ENCODE measurements at regions not wholly inside any gene's neighbourhood (a gene's known extent, or its start where the extent isn't known, plus 50 kb on each side); places are given as distances from the start of the nearest gene placed in this dataset.

DNA sequence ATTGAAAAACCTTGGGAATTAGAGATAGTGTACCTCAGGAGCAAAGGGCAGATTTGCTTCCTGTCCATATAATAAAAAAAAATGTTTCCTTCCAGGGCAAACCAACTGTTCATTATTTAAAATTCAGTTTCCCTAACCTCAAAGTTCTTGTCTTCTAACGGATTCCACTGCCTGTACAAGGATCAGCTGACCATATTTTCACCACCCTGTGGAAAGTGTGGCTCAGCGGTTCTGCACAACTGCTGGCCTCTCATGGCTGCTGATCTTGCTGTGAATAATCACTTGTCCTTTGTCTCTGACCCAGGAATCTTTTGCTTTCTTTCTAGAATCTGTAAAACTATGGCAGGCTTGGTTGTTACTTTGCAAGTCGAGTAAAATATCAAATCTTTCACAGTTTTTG is 1732.5 kb upstream of the RAG2 start:
- 19% methylated on average over 2 of the region's 3 CpGs for WGBS (ENCODE audit: insufficient coverage)
- DNase-seq (no peak), ATAC-seq (replicated peaks in 1 of 4) (no peak)
- Histone ChIP-seq H3K4me1 (ENCODE audit: control insufficient read depth in 1 of 2, extremely low read depth in 1 of 2, insufficient read depth in 2 of 2, low read length in 2 of 2) (no peaks in the 10 kb centered on the region), H3K9me3 (no peaks in the 10 kb centered on the region), H3K27ac (ENCODE audit: low read length) (no peak overlapping the region), H3K27me3 (replicated peaks in 1 of 2; ENCODE audit: control insufficient read depth in 2 of 2, extremely low read depth in 1 of 2, insufficient read depth in 2 of 2, low read length in 1 of 2) (no peaks in the 10 kb centered on the region), H3K36me3 (ENCODE audit: control insufficient read depth in 2 of 2, extremely low read depth in 1 of 2, insufficient read depth in 1 of 2, low read length in 1 of 2) (no peaks in the 10 kb centered on the region), H3K4me3 (ENCODE audit: control insufficient read depth in 1 of 2, extremely low read depth in 1 of 2, low read length in 1 of 2) (no peak overlapping the region)
- Mint-ChIP-seq H3K27ac (no peak overlapping the region), H3K36me3 (no peaks in the 10 kb centered on the region), H3K9me3 (peaks cover 6 to 33% (median 29%) of the 10 kb centered on the region in 3 donors), H3K4me1 (no peaks in the 10 kb centered on the region), H3K27me3 (no peaks in the 10 kb centered on the region), H3K4me3 (no peak overlapping the region)
- POLR2A ChIA-PET: no interaction called here
- CTCF ChIA-PET: no interaction called here

GRCh38 chr11:38323961-38324761 is 1726.1 kb upstream of the RAG2 start:
- ATAC-seq (replicated peaks in 1 of 4) (no peak), DNase-seq (no peak)
- Histone ChIP-seq H3K9me3 (no peaks in the 10 kb centered on the region), H3K4me1 (ENCODE audit: control insufficient read depth in 1 of 2, extremely low read depth in 1 of 2, insufficient read depth in 2 of 2, low read length in 2 of 2) (no peaks in the 10 kb centered on the region), H3K27ac (ENCODE audit: low read length) (no peak overlapping the region), H3K27me3 (replicated peaks in 1 of 2; ENCODE audit: control insufficient read depth in 2 of 2, extremely low read depth in 1 of 2, insufficient read depth in 2 of 2, low read length in 1 of 2) (no peaks in the 10 kb centered on the region), H3K4me3 (ENCODE audit: control insufficient read depth in 1 of 2, extremely low read depth in 1 of 2, low read length in 1 of 2) (no peak overlapping the region), H3K36me3 (ENCODE audit: control insufficient read depth in 2 of 2, extremely low read depth in 1 of 2, insufficient read depth in 1 of 2, low read length in 1 of 2) (no peaks in the 10 kb centered on the region)
- H3K36me3 Mint-ChIP-seq: no peaks in the 10 kb centered on the region
- no peak overlapping the region for H3K4me3 Mint-ChIP-seq
- ChIA-PET POLR2A (no interaction called here), CTCF (no interaction called here)
- peaks cover 15 to 37% (median 31%) of the 10 kb centered on the region in 3 donors for H3K9me3 Mint-ChIP-seq
- no peaks in the 10 kb centered on the region for H3K27me3 Mint-ChIP-seq
- 0% methylated on average over 1 of the region's 3 CpGs for WGBS (ENCODE audit: insufficient coverage)
- no peak overlapping the region for H3K27ac Mint-ChIP-seq
- H3K4me1 Mint-ChIP-seq: no peaks in the 10 kb centered on the region

- WGBS (ENCODE audit: insufficient coverage): 100% methylated on average over 1 of the region's 1 CpG
- no peak for DNase-seq
- Histone ChIP-seq H3K9me3 (no peaks in the 10 kb centered on the region), H3K27me3 (replicated peaks in 1 of 2; ENCODE audit: control insufficient read depth in 2 of 2, extremely low read depth in 1 of 2, insufficient read depth in 2 of 2, low read length in 1 of 2) (no peaks in the 10 kb centered on the region), H3K27ac (ENCODE audit: low read length) (no peak overlapping the region), H3K36me3 (ENCODE audit: control insufficient read depth in 2 of 2, extremely low read depth in 1 of 2, insufficient read depth in 1 of 2, low read length in 1 of 2) (no peaks in the 10 kb centered on the region), H3K4me1 (ENCODE audit: control insufficient read depth in 1 of 2, extremely low read depth in 1 of 2, insufficient read depth in 2 of 2, low read length in 2 of 2) (no peaks in the 10 kb centered on the region), H3K4me3 (ENCODE audit: control insufficient read depth in 1 of 2, extremely low read depth in 1 of 2, low read length in 1 of 2) (no peak overlapping the region)
- no peak for ATAC-seq (replicated peaks in 1 of 4)
- no peaks in the 10 kb centered on the region for H3K4me1 Mint-ChIP-seq
- H3K9me3 Mint-ChIP-seq: peaks cover 5 to 21% (median 19%) of the 10 kb centered on the region in 3 donors
- H3K27me3 Mint-ChIP-seq: no peaks in the 10 kb centered on the region
- H3K36me3 Mint-ChIP-seq: no peaks in the 10 kb centered on the region
- H3K27ac Mint-ChIP-seq: no peak overlapping the region
- no peak overlapping the region for H3K4me3 Mint-ChIP-seq
- ChIA-PET POLR2A (no interaction called here), CTCF (no interaction called here)
Observed at GRCh38 chr11:38315151-38315550, 1717.1 kb upstream of the RAG2 start.

- no peaks in the 10 kb centered on the region for H3K9me3 ChIP-seq
- no peaks in the 10 kb centered on the region for H3K27me3 Mint-ChIP-seq
- H3K9me3 Mint-ChIP-seq: peaks cover 0 to 14% (median 9%) of the 10 kb centered on the region in 3 donors
- H3K4me1 Mint-ChIP-seq: no peaks in the 10 kb centered on the region
- no peak overlapping the region for H3K4me3 ChIP-seq (ENCODE audit: control insufficient read depth in 1 of 2, extremely low read depth in 1 of 2, low read length in 1 of 2)
- H3K4me3 Mint-ChIP-seq: no peak overlapping the region
- H3K27ac Mint-ChIP-seq: no peak overlapping the region
- ChIA-PET POLR2A (no interaction called here), CTCF (no interaction called here)
- DNase-seq (no peak), ATAC-seq (replicated peaks in 1 of 4) (no peak)
- no CpG with 5 or more reads among the region's 1 CpG for WGBS (ENCODE audit: insufficient coverage)
- H3K36me3 ChIP-seq (ENCODE audit: control insufficient read depth in 2 of 2, extremely low read depth in 1 of 2, insufficient read depth in 1 of 2, low read length in 1 of 2): no peaks in the 10 kb centered on the region
- H3K27ac ChIP-seq (ENCODE audit: low read length): no peak overlapping the region
- no peaks in the 10 kb centered on the region for H3K27me3 ChIP-seq (replicated peaks in 1 of 2; ENCODE audit: control insufficient read depth in 2 of 2, extremely low read depth in 1 of 2, insufficient read depth in 2 of 2, low read length in 1 of 2)
- no peaks in the 10 kb centered on the region for H3K36me3 Mint-ChIP-seq
- H3K4me1 ChIP-seq (ENCODE audit: control insufficient read depth in 1 of 2, extremely low read depth in 1 of 2, insufficient read depth in 2 of 2, low read length in 2 of 2): no peaks in the 10 kb centered on the region
Observed at GRCh38 chr11:38307455-38307854, 1709.4 kb upstream of the RAG2 start.

GRCh38 chr11:38305682-38306081 is 1707.6 kb upstream of the RAG2 start:
- Mint-ChIP-seq H3K27me3 (no peaks in the 10 kb centered on the region), H3K4me1 (no peaks in the 10 kb centered on the region), H3K4me3 (no peak overlapping the region), H3K9me3 (peaks cover 0 to 18% (median 8%) of the 10 kb centered on the region in 3 donors), H3K36me3 (no peaks in the 10 kb centered on the region), H3K27ac (no peak overlapping the region)
- ChIA-PET CTCF (interaction anchor here in 1 of 2 donors (0.6 kb wide), 1 partner anchor 141 kb away, joined by 3 read pairs; no protein-coding TSS in a partner anchor), POLR2A (interaction anchor here in 1 of 2 donors (0.6 kb wide), 1 partner anchor 971 kb away, joined by 10 read pairs; no protein-coding TSS in a partner anchor)
- H3K27ac ChIP-seq (ENCODE audit: low read length): no peak overlapping the region
- no peak overlapping the region for H3K4me3 ChIP-seq (ENCODE audit: control insufficient read depth in 1 of 2, extremely low read depth in 1 of 2, low read length in 1 of 2)
- H3K36me3 ChIP-seq (ENCODE audit: control insufficient read depth in 2 of 2, extremely low read depth in 1 of 2, insufficient read depth in 1 of 2, low read length in 1 of 2): no peaks in the 10 kb centered on the region
- ATAC-seq (replicated peaks in 1 of 4) (no peak), DNase-seq (no peak)
- no peaks in the 10 kb centered on the region for H3K4me1 ChIP-seq (ENCODE audit: control insufficient read depth in 1 of 2, extremely low read depth in 1 of 2, insufficient read depth in 2 of 2, low read length in 2 of 2)
- WGBS (ENCODE audit: insufficient coverage): 100% methylated on average over 2 of the region's 6 CpGs
- H3K27me3 ChIP-seq (replicated peaks in 1 of 2; ENCODE audit: control insufficient read depth in 2 of 2, extremely low read depth in 1 of 2, insufficient read depth in 2 of 2, low read length in 1 of 2): no peaks in the 10 kb centered on the region
- H3K9me3 ChIP-seq: no peaks in the 10 kb centered on the region

- POLR2A ChIA-PET: no interaction called here
- Mint-ChIP-seq H3K36me3 (no peaks in the 10 kb centered on the region), H3K4me1 (no peaks in the 10 kb centered on the region), H3K27me3 (no peaks in the 10 kb centered on the region), H3K27ac (no peak overlapping the region), H3K4me3 (no peak overlapping the region), H3K9me3 (peaks cover 0 to 14% (median 5%) of the 10 kb centered on the region in 3 donors)
- DNase-seq: no peak
- Histone ChIP-seq H3K36me3 (ENCODE audit: control insufficient read depth in 2 of 2, extremely low read depth in 1 of 2, insufficient read depth in 1 of 2, low read length in 1 of 2) (no peaks in the 10 kb centered on the region), H3K9me3 (no peaks in the 10 kb centered on the region), H3K4me1 (ENCODE audit: control insufficient read depth in 1 of 2, extremely low read depth in 1 of 2, insufficient read depth in 2 of 2, low read length in 2 of 2) (no peaks in the 10 kb centered on the region), H3K27me3 (replicated peaks in 1 of 2; ENCODE audit: control insufficient read depth in 2 of 2, extremely low read depth in 1 of 2, insufficient read depth in 2 of 2, low read length in 1 of 2) (no peaks in the 10 kb centered on the region), H3K4me3 (ENCODE audit: control insufficient read depth in 1 of 2, extremely low read depth in 1 of 2, low read length in 1 of 2) (no peak overlapping the region), H3K27ac (ENCODE audit: low read length) (no peak overlapping the region)
- no CpG with 5 or more reads among the region's 2 CpGs for WGBS (ENCODE audit: insufficient coverage)
- CTCF ChIA-PET: no interaction called here
- no peak for ATAC-seq (replicated peaks in 1 of 4)
Observed at GRCh38 chr11:38304926-38305325, 1706.9 kb upstream of the RAG2 start.

Data from T-cell (primary cell).